Suprapubic skin (tissue), 4 donors: ENCODE measurements at regions not wholly inside any gene's neighbourhood (a gene's known extent, or its start where the extent isn't known, plus 50 kb on each side); places are given as distances from the start of the nearest gene placed in this dataset.

ENCODE experiments used
- POLR2A ChIP-seq, 2 donors: fragments of 450-650 bp; IDR thresholded peaks; one replicate each; pipeline ENCODE4 v1.6.1; 2017; ENCODE audit warnings: antibody characterized with exemption in 2 of 2, mild to moderate bottlenecking in 2 of 2, moderate library complexity in 2 of 2
- POLR2AphosphoS5 ChIP-seq, 3 donors: sonication (generic); formaldehyde crosslinking; IDR thresholded peaks; one replicate each; pipeline ENCODE4 v1.6.1; 2017; ENCODE audit warnings: antibody characterized with exemption in 3 of 3

DNA sequence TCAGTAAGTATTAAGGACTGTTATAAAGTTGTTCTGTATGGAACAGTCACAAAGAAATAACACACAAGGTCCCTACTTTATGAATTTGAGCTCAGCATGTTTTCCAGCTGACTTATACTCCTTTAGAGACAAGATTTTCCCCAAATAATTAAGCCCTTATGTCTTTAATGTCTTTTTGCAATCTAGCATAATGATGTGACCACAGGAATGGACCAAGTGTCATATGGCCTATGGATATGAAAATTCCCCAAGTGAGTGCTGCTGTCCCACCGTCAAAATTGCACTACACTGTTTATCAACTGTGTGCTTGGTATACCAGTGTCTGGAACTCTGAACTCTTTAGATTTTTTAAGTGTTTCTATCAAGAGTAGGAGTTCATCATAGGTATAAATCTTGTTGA is 369.6 kb downstream of the PID1 start:
- TF ChIP-seq POLR2A (IDR thresholded peaks at IDR 0.05) = no peak
- TF ChIP-seq POLR2AphosphoS5 (IDR thresholded peaks at IDR 0.05) = no peak
